Astrocyte (in vitro differentiated cells and primary cell): ENCODE measurements at regions not wholly inside any gene's neighbourhood (a gene's known extent, or its start where the extent isn't known, plus 50 kb on each side); places are given as distances from the start of the nearest gene placed in this dataset.

Source experiments
- DNase-seq: peaks from one replicate; pipeline ENCODE4 v3.0.0-alpha.2; 2010; ENCODE audit warnings: low read depth
- FAIRE-seq: peaks from 2 replicates; lab custom pipeline; 2011; peaks lifted over from hg19 to GRCh38; lab: Jason Lieb, UNC
- H2AFZ ChIP-seq: 2 replicates; pipeline ENCODE4 v1.6.0; 2012; ENCODE audit warnings: low read depth, low read length, inconsistent platforms
- H3K27ac ChIP-seq: 2 replicates; pipeline ENCODE4 v1.5.1; 2011; ENCODE audit warnings: low read depth, low read length, inconsistent platforms
- H3K27me3 ChIP-seq: 2 replicates; pipeline ENCODE4 v1.6.0; 2011; ENCODE audit warnings: low read length, inconsistent platforms; ENCODE audit not compliant: insufficient read depth
- H3K36me3 ChIP-seq: 2 replicates; pipeline ENCODE4 v1.5.1; 2011; ENCODE audit warnings: low read length, inconsistent platforms; ENCODE audit not compliant: insufficient read depth
- H3K4me1 ChIP-seq: 2 replicates; pipeline ENCODE4 v1.5.1; 2011; ENCODE audit warnings: low read length, inconsistent platforms; ENCODE audit not compliant: insufficient read depth
- H3K4me2 ChIP-seq: 2 replicates; pipeline ENCODE4 v1.6.0; 2012; ENCODE audit warnings: low read length, inconsistent platforms
- H3K4me3 ChIP-seq: 2 replicates; pipeline ENCODE4 v1.5.1; 2011; ENCODE audit warnings: low read depth, mild to moderate bottlenecking, low read length, inconsistent platforms; ENCODE audit not compliant: insufficient read depth
- H3K79me2 ChIP-seq: 2 replicates; pipeline ENCODE4 v1.6.0; 2012; ENCODE audit warnings: mild to moderate bottlenecking, low read length, inconsistent platforms; ENCODE audit not compliant: insufficient read depth
- H3K9ac ChIP-seq: 2 replicates; pipeline ENCODE4 v1.6.0; 2012; ENCODE audit warnings: mild to moderate bottlenecking, low read length, inconsistent platforms
- H3K9me3 ChIP-seq: 2 replicates; pipeline ENCODE4 v1.5.1; 2012; ENCODE audit warnings: low read depth, mild to moderate bottlenecking, low read length, inconsistent platforms; ENCODE audit not compliant: insufficient read depth
- H4K20me1 ChIP-seq: 2 replicates; pipeline ENCODE4 v1.6.0; 2012; ENCODE audit warnings: low read length, inconsistent platforms; ENCODE audit not compliant: insufficient read depth
- H3K27ac Mint-ChIP-seq: one replicate; pipeline ENCODE4 v1.8.0; 2021; ENCODE audit warnings: mild to moderate bottlenecking, mixed read lengths; ENCODE audit not compliant: unreplicated experiment
- H3K27me3 Mint-ChIP-seq: one replicate; pipeline ENCODE4 v1.8.0; 2021; ENCODE audit warnings: low read depth, mixed read lengths; ENCODE audit not compliant: unreplicated experiment
- H3K36me3 Mint-ChIP-seq: one replicate; pipeline ENCODE4 v1.8.0; 2021; ENCODE audit warnings: low read depth, mixed read lengths; ENCODE audit not compliant: unreplicated experiment
- H3K4me1 Mint-ChIP-seq: one replicate; pipeline ENCODE4 v1.8.0; 2021; ENCODE audit warnings: low read depth, mixed read lengths; ENCODE audit not compliant: unreplicated experiment
- H3K4me3 Mint-ChIP-seq: one replicate; pipeline ENCODE4 v1.8.0; 2021; ENCODE audit warnings: mild to moderate bottlenecking, moderate library complexity, mixed read lengths; ENCODE audit not compliant: unreplicated experiment
- H3K9me3 Mint-ChIP-seq: one replicate; pipeline ENCODE4 v1.8.0; 2021; ENCODE audit warnings: mild to moderate bottlenecking, mixed read lengths; ENCODE audit not compliant: unreplicated experiment
- CTCF ChIP-seq: IDR thresholded peaks from 2 replicates; pipeline ENCODE4 v1.5.1; 2011; ENCODE audit warnings: low read depth, mild to moderate bottlenecking, inconsistent platforms, low read length, moderate library complexity; ENCODE audit not compliant: insufficient read depth
- EZH2 ChIP-seq: IDR thresholded peaks from 2 replicates; pipeline ENCODE4 v1.6.1; 2012; ENCODE audit warnings: mild to moderate bottlenecking, low read length, inconsistent platforms; ENCODE audit not compliant: insufficient read depth

DNA sequence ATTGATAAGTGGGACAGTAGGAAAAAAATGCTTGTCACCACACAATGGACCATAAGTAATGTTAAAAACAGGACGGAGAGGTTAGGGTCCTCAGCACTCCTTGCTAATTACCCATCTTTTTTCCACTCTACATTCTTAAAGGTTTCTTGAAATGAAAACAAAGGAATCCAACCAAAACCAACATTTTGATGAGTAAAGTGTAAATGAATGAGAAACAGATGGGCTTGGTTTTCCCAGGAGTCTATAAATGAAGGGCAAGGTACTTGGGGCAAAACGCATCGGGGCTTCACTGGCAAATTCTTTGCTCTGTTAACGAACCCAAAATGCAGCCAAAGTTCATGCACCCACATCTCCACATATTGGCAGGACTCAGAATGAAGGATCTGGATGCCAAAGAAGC lies 129.2 kb upstream of the BMP4 start:
- no peaks in the 10 kb centered on the region for H3K9me3 Mint-ChIP-seq
- no peak overlapping the region for H3K4me3 Mint-ChIP-seq
- no peak overlapping the region for H3K4me2 ChIP-seq
- H3K27ac ChIP-seq = no peak overlapping the region
- TF ChIP-seq EZH2 (no peak), CTCF (no peak)
- H3K9me3 ChIP-seq = no peaks in the 10 kb centered on the region
- H3K4me3 ChIP-seq = no peak overlapping the region
- H3K36me3 ChIP-seq = no peaks in the 10 kb centered on the region
- H3K27me3 ChIP-seq = no peaks in the 10 kb centered on the region
- no peak overlapping the region for H3K27ac Mint-ChIP-seq
- no peaks in the 10 kb centered on the region for H3K79me2 ChIP-seq
- H3K4me1 Mint-ChIP-seq = peaks cover 12% of the 10 kb centered on the region
- DNase-seq (peak; percentile 65), FAIRE-seq (no peak)
- H3K4me1 ChIP-seq = no peaks in the 10 kb centered on the region
- no peak overlapping the region for H3K9ac ChIP-seq
- H4K20me1 ChIP-seq = no peaks in the 10 kb centered on the region
- H3K36me3 Mint-ChIP-seq = no peaks in the 10 kb centered on the region
- H2AFZ ChIP-seq = no peak overlapping the region
- H3K27me3 Mint-ChIP-seq = no peaks in the 10 kb centered on the region

DNA sequence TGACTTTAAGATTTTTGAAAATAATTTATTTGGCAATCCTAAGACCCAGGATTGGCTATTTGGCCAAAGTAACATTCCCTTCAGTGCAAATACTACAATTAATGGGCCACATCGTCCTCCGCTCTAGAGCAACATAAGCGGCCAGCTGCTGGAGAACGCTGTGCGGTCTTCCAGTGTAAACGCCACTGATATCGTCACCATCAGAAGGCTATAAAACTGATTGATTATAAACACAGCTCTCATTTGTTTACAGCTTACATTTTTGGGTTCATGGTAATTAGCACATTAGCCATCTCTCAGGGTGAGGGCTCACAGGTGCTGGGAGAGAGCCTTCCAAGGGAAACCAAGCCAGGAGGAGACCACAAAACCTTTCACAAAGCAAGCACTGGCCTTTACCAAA lies 130.1 kb upstream of the BMP4 start:
- Histone ChIP-seq H2AFZ (no peak overlapping the region), H3K79me2 (no peaks in the 10 kb centered on the region), H3K27ac (no peak overlapping the region), H3K9ac (no peak overlapping the region), H3K27me3 (no peaks in the 10 kb centered on the region), H3K4me3 (no peak overlapping the region), H3K4me2 (no peak overlapping the region), H3K36me3 (no peaks in the 10 kb centered on the region), H4K20me1 (no peaks in the 10 kb centered on the region), H3K4me1 (no peaks in the 10 kb centered on the region), H3K9me3 (no peaks in the 10 kb centered on the region)
- DNase-seq (peak; percentile 46), FAIRE-seq (no peak)
- H3K27me3 Mint-ChIP-seq = no peaks in the 10 kb centered on the region
- H3K4me1 Mint-ChIP-seq = peaks cover 12% of the 10 kb centered on the region
- no peaks in the 10 kb centered on the region for H3K9me3 Mint-ChIP-seq
- H3K27ac Mint-ChIP-seq = no peak overlapping the region
- H3K4me3 Mint-ChIP-seq = no peak overlapping the region
- no peaks in the 10 kb centered on the region for H3K36me3 Mint-ChIP-seq
- TF ChIP-seq CTCF = no peak
- TF ChIP-seq EZH2 = no peak

GRCh38 chr14:54087376-54087775 lies 130.8 kb upstream of the BMP4 start:
- Histone ChIP-seq H3K9me3 (no peaks in the 10 kb centered on the region), H3K4me2 (no peak overlapping the region), H4K20me1 (no peaks in the 10 kb centered on the region), H2AFZ (no peak overlapping the region), H3K79me2 (no peaks in the 10 kb centered on the region), H3K4me1 (no peaks in the 10 kb centered on the region), H3K9ac (no peak overlapping the region), H3K27me3 (no peaks in the 10 kb centered on the region), H3K4me3 (no peak overlapping the region), H3K36me3 (no peaks in the 10 kb centered on the region), H3K27ac (no peak overlapping the region)
- Mint-ChIP-seq H3K27ac (no peak overlapping the region), H3K36me3 (no peaks in the 10 kb centered on the region), H3K9me3 (no peaks in the 10 kb centered on the region), H3K27me3 (no peaks in the 10 kb centered on the region), H3K4me3 (no peak overlapping the region), H3K4me1 (peaks cover 12% of the 10 kb centered on the region)
- no peak for FAIRE-seq
- no peak for DNase-seq
- TF ChIP-seq CTCF (no peak), EZH2 (no peak)
